Testis (tissue), 2 donors: ENCODE measurements at regions not wholly inside any gene's neighbourhood (a gene's known extent, or its start where the extent isn't known, plus 50 kb on each side); places are given as distances from the start of the nearest gene placed in this dataset.
"Not testable (repeated sequence)": the region's sequence is repeated elsewhere in the genome, so short reads cannot be mapped to it uniquely, and the experiment has no call there.

Experiments used
- CTCF ChIP-seq, 3 experiments: fragments of 450-650 bp in 2 of 3; fragments of 200-600 bp in 1 of 3; sonication (generic) in 1 of 3; IDR thresholded peaks; one replicate each; pipeline ENCODE4 v1.5.1; 2016 to 2019; ENCODE audit warnings: antibody characterized with exemption in 3 of 3, mild to moderate bottlenecking in 2 of 3, moderate library complexity in 1 of 3
- POLR2A ChIP-seq: fragments of 450-650 bp; IDR thresholded peaks from one replicate; pipeline ENCODE4 v1.6.1; 2017; ENCODE audit warnings: antibody characterized with exemption, mild to moderate bottlenecking, moderate library complexity

- TF ChIP-seq CTCF (IDR thresholded peaks at IDR 0.05); POLR2A: not testable (repeated sequence)
These were observed 159.4 kb downstream of the GOLGA8K start for GRCh38 chr15:32243727-32244126.
